CD14-positive monocyte (primary cell): ENCODE measurements at regions not wholly inside any gene's neighbourhood (a gene's known extent, or its start where the extent isn't known, plus 50 kb on each side); places are given as distances from the start of the nearest gene placed in this dataset.

Experiments
- DNase-seq, 3 donors: peaks; one replicate each; pipeline ENCODE4 v3.0.0-alpha.2; 2011 to 2022
- H2AFZ ChIP-seq: 2 replicates; pipeline ENCODE4 v1.6.0; 2012; ENCODE audit warnings: mild to moderate bottlenecking, low read depth, low read length, inconsistent platforms; ENCODE audit not compliant: insufficient read depth, poor library complexity, severe bottlenecking
- H3K27ac ChIP-seq, 2 donors: 1 replicate in 1 of 2; 2 replicates in 1 of 2; pipeline ENCODE4 v1.5.1; 2012 to 2013; ENCODE audit warnings: low read length in 2 of 2, control low read depth in 1 of 2, inconsistent platforms in 1 of 2, low read depth in 1 of 2, mild to moderate bottlenecking in 1 of 2
- H3K27me3 ChIP-seq, 2 donors: one replicate each; pipeline versions ENCODE4 v1.6.0 to v1.6.1; 2011 to 2013; ENCODE audit warnings: low read length in 2 of 2; ENCODE audit not compliant: control insufficient read depth in 2 of 2, insufficient read depth in 2 of 2
- H3K36me3 ChIP-seq, 2 donors: replicated peaks in 1 of 2; 1 replicate in 1 of 2; 2 replicates in 1 of 2; pipeline versions ENCODE4 v1.5.1 to v1.6.1; 2012 to 2013; ENCODE audit warnings: low read length in 2 of 2, control low read depth in 1 of 2, inconsistent platforms in 1 of 2, mild to moderate bottlenecking in 1 of 2; ENCODE audit not compliant: insufficient read depth in 2 of 2, control insufficient read depth in 1 of 2
- H3K4me1 ChIP-seq, 2 donors: 1 replicate in 1 of 2; 2 replicates in 1 of 2; pipeline versions ENCODE4 v1.5.1 to v1.6.1; 2012 to 2013; ENCODE audit warnings: low read length in 2 of 2, control low read depth in 1 of 2, inconsistent platforms in 1 of 2, mild to moderate bottlenecking in 1 of 2, moderate library complexity in 1 of 2; ENCODE audit not compliant: insufficient read depth in 2 of 2, control insufficient read depth in 1 of 2
- H3K4me2 ChIP-seq: replicated peaks from 2 replicates; pipeline ENCODE3; 2012; ENCODE audit warnings: low read length, moderate library complexity, mild to moderate bottlenecking; ENCODE audit not compliant: poor library complexity, severe bottlenecking; ENCODE audit errors: extremely low read depth
- H3K4me3 ChIP-seq, 3 experiments: fragments of 200-600 bp in 1 of 3; sonication (generic) in 1 of 3; replicated peaks in 1 of 3; 1 replicate in 2 of 3; 2 replicates in 1 of 3; pipeline ENCODE4 v1.5.1; 2011 to 2013; ENCODE audit warnings: low read length in 3 of 3, mild to moderate bottlenecking in 3 of 3, control low read depth in 2 of 3, low read depth in 2 of 3, inconsistent platforms in 1 of 3, moderate library complexity in 1 of 3
- H3K79me2 ChIP-seq: 2 replicates; pipeline ENCODE4 v1.6.0; 2012; ENCODE audit warnings: mild to moderate bottlenecking, control low read depth, inconsistent platforms, low read length, moderate library complexity; ENCODE audit not compliant: insufficient read depth
- H3K9ac ChIP-seq: 2 replicates; pipeline ENCODE4 v1.6.0; 2017; ENCODE audit warnings: low read length, mild to moderate bottlenecking; ENCODE audit not compliant: insufficient read depth, poor library complexity, severe bottlenecking
- H3K9me3 ChIP-seq, 2 donors: replicated peaks in 1 of 2; 1 replicate in 1 of 2; 2 replicates in 1 of 2; pipeline versions ENCODE4 v1.5.1 to v1.6.1; 2012 to 2013; ENCODE audit warnings: low read length in 2 of 2, control low read depth in 1 of 2; ENCODE audit not compliant: control insufficient read depth in 1 of 2, insufficient read depth in 1 of 2
- H4K20me1 ChIP-seq: 2 replicates; pipeline ENCODE4 v1.6.0; 2012; ENCODE audit warnings: mild to moderate bottlenecking, low read length, control low read depth, moderate library complexity; ENCODE audit not compliant: insufficient read depth
- H3K27ac Mint-ChIP-seq, 7 donors: one replicate each; pipeline ENCODE4 v1.8.0; 2020; ENCODE audit warnings: mild to moderate bottlenecking in 7 of 7, mixed read lengths in 7 of 7, moderate library complexity in 6 of 7, inconsistent platforms in 2 of 7
- H3K27me3 Mint-ChIP-seq, 3 donors: one replicate each; pipeline ENCODE4 v1.8.0; 2021 to 2022; ENCODE audit warnings: low read depth in 3 of 3, mild to moderate bottlenecking in 3 of 3, mixed read lengths in 3 of 3, moderate library complexity in 3 of 3, inconsistent platforms in 1 of 3
- H3K36me3 Mint-ChIP-seq, 2 donors: one replicate each; pipeline ENCODE4 v1.8.0; 2020; ENCODE audit warnings: mixed read lengths in 2 of 2, inconsistent platforms in 1 of 2, mild to moderate bottlenecking in 1 of 2
- H3K4me1 Mint-ChIP-seq: one replicate; pipeline ENCODE4 v1.8.0; 2020; ENCODE audit warnings: mild to moderate bottlenecking, mixed read lengths
- H3K4me3 Mint-ChIP-seq, 2 donors: one replicate each; pipeline ENCODE4 v1.8.0; 2020; ENCODE audit warnings: mild to moderate bottlenecking in 2 of 2, mixed read lengths in 2 of 2, moderate library complexity in 1 of 2
- H3K9me3 Mint-ChIP-seq, 7 donors: one replicate each; pipeline ENCODE4 v1.8.0; 2020 to 2022; ENCODE audit warnings: mixed read lengths in 7 of 7, mild to moderate bottlenecking in 6 of 7, moderate library complexity in 6 of 7, inconsistent platforms in 2 of 7
- CTCF ChIP-seq: fragments of 200-600 bp; IDR thresholded peaks from one replicate; pipeline ENCODE4 v1.8.0; 2022; ENCODE audit warnings: antibody characterized with exemption, mild to moderate bottlenecking
- WGBS: methylation state at CpG from one replicate; pipeline ENCODE4 v1.1.5; 2013; ENCODE audit warnings: missing lambda C conversion rate; ENCODE audit not compliant: insufficient coverage; 5-methylcytosine and 5-hydroxymethylcytosine counted together
- intact Hi-C, 2 donors: fragments of 100-400 bp; cut with micrococcal nuclease; formaldehyde crosslinking; loops; one replicate each; pipeline versions ENCODE4 v1.15.0 to v1.15.1; 2023

GRCh38 chrX:42273387-42273786, 350.0 kb upstream of the CASK start:
- Histone ChIP-seq H3K9me3 (peaks cover 0 to 4% of the 10 kb centered on the region in 2 donors), H3K4me2 (no peak overlapping the region), H3K4me3 (no peak overlapping the region), H3K9ac (no peak overlapping the region), H3K79me2 (no peaks in the 10 kb centered on the region), H3K27me3 (no peaks in the 10 kb centered on the region), H4K20me1 (no peaks in the 10 kb centered on the region), H3K4me1 (no peaks in the 10 kb centered on the region), H3K27ac (no peak overlapping the region), H3K36me3 (no peaks in the 10 kb centered on the region), H2AFZ (no peak overlapping the region)
- H3K4me3 Mint-ChIP-seq = no peak overlapping the region
- WGBS = 100% methylated on average over 4 of the region's 4 CpGs
- no peak for TF ChIP-seq CTCF
- H3K9me3 Mint-ChIP-seq = peaks cover 0 to 4% (median under 1%) of the 10 kb centered on the region in 7 donors
- no peak for DNase-seq
- H3K36me3 Mint-ChIP-seq = no peaks in the 10 kb centered on the region
- intact Hi-C loops = no loop called here
- H3K27me3 Mint-ChIP-seq = peaks cover 0 to 7% (median 0%) of the 10 kb centered on the region in 3 donors
- no peaks in the 10 kb centered on the region for H3K4me1 Mint-ChIP-seq
- H3K27ac Mint-ChIP-seq = no peak overlapping the region

- Mint-ChIP-seq H3K4me3 (no peak overlapping the region), H3K27ac (no peak overlapping the region), H3K9me3 (peaks cover 0 to 4% (median 0%) of the 10 kb centered on the region in 7 donors), H3K27me3 (peaks cover 0 to 2% (median 0%) of the 10 kb centered on the region in 3 donors), H3K4me1 (no peaks in the 10 kb centered on the region), H3K36me3 (no peaks in the 10 kb centered on the region)
- Histone ChIP-seq H3K27ac (no peak overlapping the region), H3K4me2 (no peak overlapping the region), H2AFZ (no peak overlapping the region), H3K4me3 (no peak overlapping the region), H3K9me3 (peaks cover 0 to 4% of the 10 kb centered on the region in 2 donors), H3K9ac (no peak overlapping the region), H4K20me1 (no peaks in the 10 kb centered on the region), H3K27me3 (no peaks in the 10 kb centered on the region), H3K4me1 (no peaks in the 10 kb centered on the region), H3K36me3 (no peaks in the 10 kb centered on the region), H3K79me2 (no peaks in the 10 kb centered on the region)
- WGBS = no CpG with 5 or more reads among the region's 2 CpGs
- TF ChIP-seq CTCF = no peak
- DNase-seq = no peak
- intact Hi-C loops = no loop called here
Observed at GRCh38 chrX:42269186-42269585, 345.8 kb upstream of the CASK start.
